Osteoblast (primary cell): ENCODE measurements at regions not wholly inside any gene's neighbourhood (a gene's known extent, or its start where the extent isn't known, plus 50 kb on each side); places are given as distances from the start of the nearest gene placed in this dataset.

Experiments
- DNase-seq: peaks from one replicate; pipeline ENCODE4 v3.0.0; 2011; ENCODE audit warnings: low spot score, mixed read lengths; ENCODE audit not compliant: insufficient read length; ENCODE audit errors: missing footprints
- H2AFZ ChIP-seq: 2 replicates; pipeline ENCODE4 v1.6.0; 2011; ENCODE audit warnings: mild to moderate bottlenecking, low read length
- H3K27ac ChIP-seq: 2 replicates; pipeline ENCODE4 v1.5.1; 2011; ENCODE audit warnings: mild to moderate bottlenecking, low read depth, low read length, moderate library complexity
- H3K27me3 ChIP-seq: 2 replicates; pipeline ENCODE4 v1.6.0; 2012; ENCODE audit warnings: mild to moderate bottlenecking, control low read depth, inconsistent platforms, low read length, moderate library complexity; ENCODE audit not compliant: insufficient read depth
- H3K36me3 ChIP-seq: 2 replicates; pipeline ENCODE4 v1.5.1; 2011; ENCODE audit warnings: mild to moderate bottlenecking, low read length, control low read depth, moderate library complexity; ENCODE audit not compliant: insufficient read depth
- H3K4me1 ChIP-seq: 2 replicates; pipeline ENCODE4 v1.5.1; 2011; ENCODE audit warnings: mild to moderate bottlenecking, low read length, control low read depth, moderate library complexity; ENCODE audit not compliant: insufficient read depth
- H3K4me2 ChIP-seq: 2 replicates; pipeline ENCODE4 v1.6.0; 2011; ENCODE audit warnings: mild to moderate bottlenecking, low read length; ENCODE audit not compliant: insufficient read depth
- H3K4me3 ChIP-seq: fragments of 200-600 bp; sonication (generic); 3 replicates; pipeline ENCODE4 v1.5.1; 2012; ENCODE audit warnings: mild to moderate bottlenecking, low read length, inconsistent platforms; ENCODE audit not compliant: insufficient read depth
- H3K79me2 ChIP-seq: 2 replicates; pipeline ENCODE4 v1.6.0; 2012; ENCODE audit warnings: mild to moderate bottlenecking, low read length, control low read depth, inconsistent platforms; ENCODE audit not compliant: insufficient read depth
- H3K9me3 ChIP-seq: 2 replicates; pipeline ENCODE4 v1.5.1; 2011; ENCODE audit warnings: low read depth, low read length, control low read depth
- H4K20me1 ChIP-seq: 2 replicates; pipeline ENCODE4 v1.6.0; 2012; ENCODE audit warnings: mild to moderate bottlenecking, low read length, control low read depth; ENCODE audit not compliant: insufficient read depth
- TF ChIP-seq, protein P1 (sequence below): IDR thresholded peaks from 2 replicates; pipeline ENCODE4 v1.5.1; 2011; ENCODE audit warnings: mild to moderate bottlenecking, low read depth, low read length, moderate library complexity; ENCODE audit errors: extremely low read depth

DNA sequence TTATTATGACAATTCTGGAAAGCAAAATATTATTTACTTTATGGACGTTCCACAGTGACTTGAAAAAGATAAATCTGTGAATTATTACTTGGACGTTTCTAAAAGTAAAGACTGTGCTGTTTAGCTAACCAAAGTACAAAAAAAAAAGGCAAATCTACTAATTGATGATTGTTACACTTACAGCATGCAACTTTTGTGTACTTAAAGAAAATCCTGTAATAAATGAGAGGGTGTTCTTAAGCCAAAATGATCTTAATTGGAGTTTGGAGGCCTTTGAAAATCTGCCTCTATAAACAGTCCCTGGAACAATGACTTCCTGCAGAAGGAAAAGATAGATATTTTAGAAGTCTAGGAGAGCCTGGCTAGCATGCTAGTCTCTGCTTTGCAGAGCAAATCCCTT lies 434.0 kb upstream of the SYT1 start:
- TF ChIP-seq, protein P1, sequence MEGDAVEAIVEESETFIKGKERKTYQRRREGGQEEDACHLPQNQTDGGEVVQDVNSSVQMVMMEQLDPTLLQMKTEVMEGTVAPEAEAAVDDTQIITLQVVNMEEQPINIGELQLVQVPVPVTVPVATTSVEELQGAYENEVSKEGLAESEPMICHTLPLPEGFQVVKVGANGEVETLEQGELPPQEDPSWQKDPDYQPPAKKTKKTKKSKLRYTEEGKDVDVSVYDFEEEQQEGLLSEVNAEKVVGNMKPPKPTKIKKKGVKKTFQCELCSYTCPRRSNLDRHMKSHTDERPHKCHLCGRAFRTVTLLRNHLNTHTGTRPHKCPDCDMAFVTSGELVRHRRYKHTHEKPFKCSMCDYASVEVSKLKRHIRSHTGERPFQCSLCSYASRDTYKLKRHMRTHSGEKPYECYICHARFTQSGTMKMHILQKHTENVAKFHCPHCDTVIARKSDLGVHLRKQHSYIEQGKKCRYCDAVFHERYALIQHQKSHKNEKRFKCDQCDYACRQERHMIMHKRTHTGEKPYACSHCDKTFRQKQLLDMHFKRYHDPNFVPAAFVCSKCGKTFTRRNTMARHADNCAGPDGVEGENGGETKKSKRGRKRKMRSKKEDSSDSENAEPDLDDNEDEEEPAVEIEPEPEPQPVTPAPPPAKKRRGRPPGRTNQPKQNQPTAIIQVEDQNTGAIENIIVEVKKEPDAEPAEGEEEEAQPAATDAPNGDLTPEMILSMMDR = no peak

DNA sequence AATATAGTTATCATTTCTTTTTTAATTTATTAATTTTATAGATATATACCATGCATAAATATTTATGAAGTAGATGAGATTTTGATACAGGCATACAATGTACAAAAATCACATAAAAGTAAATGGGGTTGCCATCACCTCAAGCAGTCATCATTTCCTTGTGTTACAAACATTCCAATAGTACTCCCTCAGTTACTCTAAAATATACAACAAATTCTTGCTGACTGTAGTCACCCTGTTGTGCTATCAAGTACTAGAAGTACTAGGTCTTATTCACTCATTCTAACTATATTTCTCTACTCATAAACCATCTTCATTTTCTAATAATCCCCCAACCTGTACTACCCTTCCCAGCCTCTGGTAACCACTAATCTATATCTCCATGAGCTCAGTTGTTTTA lies 432.6 kb upstream of the SYT1 start:
- Histone ChIP-seq H3K9me3 (no peaks in the 10 kb centered on the region), H3K4me2 (no peak overlapping the region), H3K4me1 (no peaks in the 10 kb centered on the region), H3K27me3 (no peaks in the 10 kb centered on the region), H3K79me2 (no peaks in the 10 kb centered on the region), H3K27ac (no peak overlapping the region), H4K20me1 (no peaks in the 10 kb centered on the region), H2AFZ (no peak overlapping the region), H3K36me3 (no peaks in the 10 kb centered on the region), H3K4me3 (no peak overlapping the region)
- DNase-seq = no peak
- TF ChIP-seq, protein P1 = no peak

More for the DNA sequence above, 434.0 kb upstream of the SYT1 start:
- Histone ChIP-seq H3K79me2 (no peaks in the 10 kb centered on the region), H3K27ac (no peak overlapping the region), H4K20me1 (no peaks in the 10 kb centered on the region), H3K27me3 (no peaks in the 10 kb centered on the region), H3K36me3 (no peaks in the 10 kb centered on the region), H3K4me3 (no peak overlapping the region), H2AFZ (no peak overlapping the region), H3K4me2 (no peak overlapping the region), H3K4me1 (no peaks in the 10 kb centered on the region), H3K9me3 (no peaks in the 10 kb centered on the region)
- DNase-seq = no peak

DNA sequence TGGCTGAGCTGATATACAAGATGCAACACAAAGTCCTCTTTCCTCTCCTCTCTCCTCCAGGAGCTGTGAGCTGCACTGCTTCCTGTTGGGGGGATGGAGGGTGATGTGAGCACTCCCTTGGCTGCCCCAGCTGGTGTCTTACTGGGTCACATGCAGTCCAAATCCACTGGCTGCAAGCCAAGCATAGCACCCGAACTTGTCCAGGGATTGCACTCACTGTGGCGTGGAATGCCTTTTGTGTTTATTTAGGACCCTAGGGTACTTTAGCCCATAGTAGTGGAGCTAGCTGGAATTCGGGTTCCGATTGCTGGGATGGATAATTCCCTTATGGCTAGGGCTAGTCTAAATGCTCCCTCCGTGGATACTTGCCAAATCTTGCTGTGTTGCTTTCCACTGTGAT lies 424.9 kb upstream of the SYT1 start:
- peak overlapping the region; percentile 16 for H2AFZ ChIP-seq
- H3K9me3 ChIP-seq = no peaks in the 10 kb centered on the region
- no peaks in the 10 kb centered on the region for H3K36me3 ChIP-seq
- H4K20me1 ChIP-seq = no peaks in the 10 kb centered on the region
- TF ChIP-seq, protein P1 = no peak
- H3K4me3 ChIP-seq = no peak overlapping the region
- no peak for DNase-seq
- H3K4me2 ChIP-seq = no peak overlapping the region
- H3K79me2 ChIP-seq = no peaks in the 10 kb centered on the region
- peaks cover 6% of the 10 kb centered on the region for H3K4me1 ChIP-seq
- no peak overlapping the region for H3K27ac ChIP-seq
- H3K27me3 ChIP-seq = no peaks in the 10 kb centered on the region

DNA sequence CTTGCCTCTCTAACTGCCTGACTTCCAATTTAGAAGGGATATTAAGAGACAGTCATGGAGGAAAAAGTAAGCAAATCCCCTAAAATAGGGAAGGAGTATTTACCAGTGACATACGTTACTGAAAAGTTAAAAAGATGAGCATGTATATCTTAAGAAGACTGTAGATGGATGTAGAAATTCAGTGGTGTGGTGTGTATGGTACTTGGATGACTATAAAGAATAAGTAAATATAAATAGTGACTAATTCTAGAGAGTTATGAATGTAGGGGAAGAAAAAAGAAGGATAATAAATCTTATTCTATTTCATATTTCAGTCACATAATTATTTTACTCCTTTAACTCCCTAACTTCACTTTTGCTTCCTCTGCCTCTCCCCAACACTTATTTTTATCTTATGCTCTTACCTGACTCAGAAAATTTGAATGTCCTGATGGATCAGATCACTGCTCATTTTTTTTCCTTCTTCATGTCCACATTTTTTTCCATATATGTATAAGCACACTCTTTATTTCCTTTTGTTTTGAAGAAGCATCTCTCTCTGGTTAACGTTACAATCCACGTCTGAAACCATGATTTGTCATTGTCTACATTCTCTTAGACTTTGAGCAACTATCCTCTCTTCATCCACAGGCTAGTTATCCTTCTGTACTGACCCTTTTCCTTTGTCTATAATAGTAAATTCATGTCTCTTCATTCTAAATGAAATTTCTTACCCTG lies 422.7 kb upstream of the SYT1 start:
- Histone ChIP-seq H3K4me3 (no peak overlapping the region), H3K27me3 (no peaks in the 10 kb centered on the region), H3K36me3 (no peaks in the 10 kb centered on the region), H4K20me1 (no peaks in the 10 kb centered on the region), H2AFZ (no peak overlapping the region), H3K9me3 (no peaks in the 10 kb centered on the region), H3K4me1 (peaks cover 6% of the 10 kb centered on the region), H3K4me2 (peak overlapping the region; percentile 29), H3K79me2 (no peaks in the 10 kb centered on the region), H3K27ac (no peak overlapping the region)
- no peak for DNase-seq
- TF ChIP-seq, protein P1 = no peak
